ENCODE measurements at regions not wholly inside any gene's neighbourhood (a gene's known extent, or its start where the extent isn't known, plus 50 kb on each side); places are given as distances from the start of the nearest gene placed in this dataset.
"Not testable (repeated sequence)": the region's sequence is repeated elsewhere in the genome, so short reads cannot be mapped to it uniquely, and the experiment has no call there.

DNA sequence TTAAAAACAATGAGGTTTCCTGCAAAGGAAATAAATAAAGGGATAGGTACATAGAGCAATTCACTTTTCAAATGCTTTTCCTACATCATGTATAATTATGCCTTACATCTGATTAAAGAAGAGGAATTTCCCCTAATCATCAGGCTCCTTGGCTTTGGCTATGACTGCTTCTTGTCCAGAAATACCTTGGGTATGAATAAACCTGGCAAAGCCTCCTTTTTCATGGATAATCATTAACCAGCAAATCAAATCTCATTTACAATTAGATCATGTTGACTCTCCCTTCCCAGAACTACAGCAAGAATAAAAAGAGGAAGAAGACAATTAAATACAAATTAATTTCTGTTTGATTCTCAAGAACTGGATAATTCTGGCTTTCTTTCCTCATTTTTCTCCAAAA lies 58.0 kb upstream of the CD2AP start:
- peak in 1 of 2 experiments; percentile 31 for DNase-seq
- no peak for TF ChIP-seq GATA1 (IDR thresholded peaks at IDR 0.05; ENCODE audit: low read depth, low read length)
- no peak for TF ChIP-seq POLR2A (IDR thresholded peaks at IDR 0.05; ENCODE audit: low read length)

DNA sequence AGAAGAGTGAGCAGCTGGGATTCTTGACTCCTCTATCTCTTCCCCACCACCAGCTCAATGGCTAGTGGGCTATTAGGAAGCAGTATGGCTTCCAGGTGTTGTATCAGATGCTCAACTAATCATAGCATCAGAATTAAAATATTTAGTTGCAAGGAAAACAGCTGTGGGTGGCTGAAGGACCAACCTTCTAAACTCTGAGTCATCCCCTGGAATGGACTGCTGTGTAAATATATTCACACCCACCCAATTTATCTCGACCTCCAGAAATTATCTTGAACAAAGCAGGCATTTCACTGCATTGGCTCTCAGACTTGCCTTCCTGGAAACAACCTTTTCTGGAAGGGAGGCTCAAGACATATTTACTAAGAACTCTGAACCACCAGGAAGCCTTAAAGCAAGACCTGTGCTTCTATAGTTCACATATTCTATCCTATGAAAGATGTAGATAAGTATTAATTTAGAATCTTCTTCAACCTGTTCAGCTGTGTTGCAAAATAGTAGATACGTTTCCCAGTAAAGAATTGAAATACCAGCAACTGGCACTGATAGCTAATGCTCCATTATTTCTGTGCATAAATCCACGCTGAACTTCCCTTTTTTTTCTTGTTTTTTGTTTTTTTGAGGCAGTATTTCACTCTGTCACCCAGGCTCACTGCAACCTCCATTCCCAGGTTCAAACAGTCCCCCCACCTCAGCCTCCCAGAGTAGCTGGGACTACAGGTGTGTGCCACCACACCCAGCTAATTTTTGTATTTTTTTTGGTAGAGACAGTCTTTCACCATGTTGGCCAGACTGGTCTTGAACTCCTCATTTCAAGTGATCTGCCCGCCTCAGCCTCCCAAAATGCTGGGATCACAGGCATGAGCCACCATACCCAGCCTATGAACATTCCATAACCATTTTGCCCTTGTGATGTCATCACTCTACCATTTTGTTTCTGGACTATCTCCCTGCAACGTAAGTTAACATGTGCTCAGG lies 56.9 kb upstream of the CD2AP start:
- peak; percentile 93 to 97 for DNase-seq
- TF ChIP-seq GATA1 (IDR thresholded peaks at IDR 0.05; ENCODE audit: low read depth, low read length) (no peak), POLR2A (IDR thresholded peaks at IDR 0.05; ENCODE audit: low read length) (peak; percentile 56)

DNA sequence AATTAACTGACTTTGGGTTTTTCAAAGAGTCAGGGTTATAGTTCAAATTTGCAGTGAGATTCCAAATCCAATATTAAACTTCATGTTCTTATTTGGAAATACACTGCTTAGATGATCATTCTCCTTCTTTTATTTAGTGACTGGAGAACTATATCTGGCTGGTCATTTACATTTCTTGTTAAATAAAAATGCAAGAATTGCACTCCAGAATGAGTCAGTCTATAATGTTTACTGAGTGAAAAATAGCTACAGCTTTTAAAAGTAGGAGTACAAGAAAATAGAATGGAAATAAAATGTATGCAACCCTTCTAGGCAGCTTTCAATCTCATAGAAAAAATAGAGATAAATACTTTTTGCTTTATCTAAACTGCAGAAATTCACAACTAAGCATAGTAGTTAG lies 54.5 kb upstream of the CD2AP start:
- no peak for DNase-seq

DNA sequence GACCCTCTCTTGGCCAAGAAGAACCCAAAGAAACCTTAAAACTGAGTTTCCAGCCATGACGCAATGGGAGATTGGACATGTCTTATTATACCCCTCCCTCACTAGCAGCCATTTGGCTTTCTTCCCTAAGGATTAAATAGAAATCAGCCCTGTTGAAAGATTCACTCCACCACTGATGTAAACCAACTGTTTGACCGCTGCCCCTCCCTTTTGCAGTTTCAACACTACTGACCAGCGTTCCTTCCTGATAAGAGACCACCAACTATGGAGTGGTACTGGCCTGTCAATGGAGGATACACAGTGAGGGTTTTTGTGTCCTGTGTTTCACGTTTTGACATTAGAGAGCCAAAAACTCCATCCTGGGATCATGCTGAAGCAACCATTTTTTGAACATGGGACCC lies 53.2 kb upstream of the CD2AP start:
- no peak for TF ChIP-seq GATA1 (IDR thresholded peaks at IDR 0.05; ENCODE audit: low read depth, low read length)
- TF ChIP-seq POLR2A (IDR thresholded peaks at IDR 0.05; ENCODE audit: low read length) = no peak
- DNase-seq = no peak

More for the DNA sequence above, 54.5 kb upstream of the CD2AP start:
- TF ChIP-seq POLR2A (IDR thresholded peaks at IDR 0.05; ENCODE audit: low read length) = no peak
- TF ChIP-seq GATA1 (IDR thresholded peaks at IDR 0.05; ENCODE audit: low read depth, low read length) = no peak

DNA sequence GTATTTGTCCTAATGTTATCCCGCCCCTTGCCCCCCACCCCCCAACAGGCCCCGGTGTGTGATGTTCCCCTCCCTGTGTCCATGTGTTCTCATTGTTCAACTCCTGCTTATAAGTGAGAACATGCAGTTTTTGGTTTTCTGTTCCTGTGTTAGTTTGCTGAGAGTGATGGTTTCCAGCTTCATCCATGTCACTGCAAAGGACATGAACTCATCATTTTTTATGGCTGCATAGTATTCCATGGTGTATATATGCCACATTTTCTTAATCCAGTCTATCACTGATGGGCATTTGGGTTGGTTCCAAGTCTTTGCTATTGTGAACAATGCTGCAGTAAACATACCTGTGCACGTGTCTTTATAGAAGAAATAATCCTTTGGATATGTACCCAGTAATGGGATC lies 51.9 kb upstream of the CD2AP start:
- not testable (repeated sequence) for DNase-seq

DNA sequence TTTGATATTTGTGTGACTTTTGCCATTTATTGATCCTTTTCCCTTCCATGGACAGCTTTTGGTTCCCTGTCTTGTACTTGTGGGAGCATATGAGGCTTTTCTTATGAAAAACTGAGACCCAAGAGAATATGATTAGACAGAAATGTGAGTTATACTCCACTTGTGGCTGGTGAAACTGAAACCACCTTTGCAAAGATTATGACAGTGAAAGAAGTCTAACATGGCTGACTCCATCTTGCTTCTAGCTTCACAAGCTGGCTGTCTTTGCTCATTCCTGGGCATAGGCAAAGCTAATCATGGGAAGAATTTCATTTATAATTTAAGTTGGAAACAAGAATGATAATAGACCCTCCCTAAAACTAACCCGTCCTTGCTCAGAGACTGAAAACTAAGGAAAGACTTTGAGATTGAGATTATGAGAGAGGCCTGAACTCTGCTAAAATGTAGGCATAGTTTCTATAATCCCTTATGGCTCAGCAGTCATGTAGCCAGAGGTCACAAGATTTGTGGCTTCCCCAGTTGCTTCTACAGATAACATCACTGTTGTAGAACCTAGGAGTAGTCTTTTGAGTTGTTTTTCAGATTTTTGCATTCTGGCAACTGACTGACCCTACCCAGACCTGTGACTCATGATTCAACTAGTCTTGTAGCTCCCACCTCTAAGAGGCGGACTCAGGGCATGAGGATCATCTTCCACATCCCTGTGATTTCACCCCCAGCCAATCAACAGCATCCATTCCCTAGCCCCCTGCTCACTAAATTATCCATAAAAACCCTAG lies 50.9 kb upstream of the CD2AP start:
- no peak for DNase-seq
- TF ChIP-seq POLR2A (IDR thresholded peaks at IDR 0.05; ENCODE audit: low read length) = no peak
- TF ChIP-seq GATA1 (IDR thresholded peaks at IDR 0.05; ENCODE audit: low read depth, low read length) = no peak

DNA sequence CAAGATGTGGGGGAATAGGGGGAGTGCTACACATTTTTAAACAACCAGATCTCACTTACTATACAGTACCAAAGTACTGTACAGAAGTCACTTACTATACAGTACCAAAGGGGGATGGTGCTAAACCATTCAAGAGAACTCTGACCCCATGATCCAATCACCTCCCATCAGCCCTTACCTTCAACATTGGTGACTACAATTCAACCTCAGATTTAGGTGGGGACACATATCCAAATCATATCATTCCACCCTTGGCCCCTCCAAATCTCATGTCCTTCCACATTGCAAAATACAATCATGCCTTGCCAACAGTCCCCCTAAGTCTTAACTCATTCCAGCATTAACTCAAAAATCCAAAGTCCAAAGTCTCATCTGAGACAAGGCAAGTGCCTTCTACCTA lies 49.9 kb upstream of the CD2AP start:
- TF ChIP-seq POLR2A (IDR thresholded peaks at IDR 0.05; ENCODE audit: low read length) (no peak), GATA1 (IDR thresholded peaks at IDR 0.05; ENCODE audit: low read depth, low read length) (no peak)
- DNase-seq = no peak
